H1 (cell line): ENCODE measurements at regions not wholly inside any gene's neighbourhood (a gene's known extent, or its start where the extent isn't known, plus 50 kb on each side); places are given as distances from the start of the nearest gene placed in this dataset.

Experiments
- CTCF ChIA-PET: fragments of 300-600 bp; sonication (Branson Sonifier 250); formaldehyde crosslinking; loops from one replicate; lab custom pipeline; 2021; ENCODE audit not compliant: partially characterized antibody; lab: Charles Lee
- POLR2A ChIA-PET: fragments of 300-600 bp; sonication (Branson Sonifier 250); formaldehyde crosslinking; loops from one replicate; lab custom pipeline; 2021; ENCODE audit warnings: inconsistent platforms; ENCODE audit not compliant: partially characterized antibody; lab: Charles Lee
- DNase-seq, 2 experiments: peaks; one replicate each; pipeline versions ENCODE4 v3.0.0 to v3.0.0-alpha.2; 2010 to 2022; ENCODE audit warnings: low spot score in 2 of 2, low read depth in 1 of 2, mixed read lengths in 1 of 2
- FAIRE-seq: peaks from 2 replicates; lab custom pipeline; 2011; peaks lifted over from hg19 to GRCh38; lab: Jason Lieb, UNC
- H2AFZ ChIP-seq: 2 replicates; pipeline ENCODE4 v1.8.1; 2012; ENCODE audit warnings: low read length, inconsistent platforms
- H2AK5ac ChIP-seq: 2 replicates; pipeline ENCODE4 v1.6.1; 2013; ENCODE audit warnings: low read depth, low read length
- H2BK120ac ChIP-seq: replicated peaks from 2 replicates; pipeline ENCODE3; 2013; ENCODE audit warnings: low read depth, low read length, inconsistent platforms
- H2BK12ac ChIP-seq: 2 replicates; pipeline ENCODE4 v1.6.1; 2013; ENCODE audit warnings: low read depth, low read length
- H2BK15ac ChIP-seq: 2 replicates; pipeline ENCODE4 v1.6.1; 2013; ENCODE audit warnings: low read length
- H2BK20ac ChIP-seq: 2 replicates; pipeline ENCODE4 v1.6.1; 2013; ENCODE audit warnings: low read length
- H2BK5ac ChIP-seq: 2 replicates; pipeline ENCODE4 v1.6.1; 2013; ENCODE audit warnings: low read depth, low read length
- H3K14ac ChIP-seq: 2 replicates; pipeline ENCODE4 v1.6.1; 2013; ENCODE audit warnings: inconsistent platforms; ENCODE audit not compliant: insufficient read length
- H3K18ac ChIP-seq: 2 replicates; pipeline ENCODE4 v1.6.1; 2013; ENCODE audit warnings: low read length; ENCODE audit errors: extremely low read depth
- H3K23ac ChIP-seq: 2 replicates; pipeline ENCODE4 v1.6.1; 2013; ENCODE audit warnings: inconsistent platforms; ENCODE audit not compliant: insufficient read length
- H3K23me2 ChIP-seq: 2 replicates; pipeline ENCODE4 v1.6.1; 2013; ENCODE audit warnings: low read depth, low read length
- H3K27ac ChIP-seq: 2 replicates; pipeline ENCODE4 v1.6.1; 2011; ENCODE audit warnings: low read depth, low read length, inconsistent platforms
- H3K27me3 ChIP-seq, 4 experiments: replicated peaks in 1 of 4; 1 replicate in 1 of 4; 2 replicates in 3 of 4; pipeline versions ENCODE4 v1.6.1 to v1.8.1; 2011 to 2013; ENCODE audit warnings: low read length in 3 of 4, mild to moderate bottlenecking in 3 of 4, inconsistent platforms in 2 of 4, mixed read lengths in 2 of 4, moderate library complexity in 1 of 4; ENCODE audit not compliant: control insufficient read depth in 3 of 4, insufficient read depth in 3 of 4; ENCODE audit errors: extremely low read depth in 1 of 4
- H3K36me3 ChIP-seq, 4 experiments: 2 replicates each; pipeline versions ENCODE4 v1.6.1 to v1.8.1; 2011 to 2013; ENCODE audit warnings: mild to moderate bottlenecking in 4 of 4, low read length in 3 of 4, moderate library complexity in 2 of 4, control low read depth in 1 of 4, inconsistent platforms in 1 of 4; ENCODE audit not compliant: insufficient read depth in 4 of 4, control insufficient read depth in 2 of 4
- H3K4ac ChIP-seq: replicated peaks from 2 replicates; pipeline ENCODE3; 2013; ENCODE audit warnings: low read length, low read depth, mixed read lengths, inconsistent platforms; ENCODE audit not compliant: insufficient read length
- H3K4me1 ChIP-seq, 4 experiments: replicated peaks in 1 of 4; 1 replicate in 1 of 4; 2 replicates in 3 of 4; pipeline versions ENCODE4 v1.6.1 to v1.8.1; 2011 to 2013; ENCODE audit warnings: low read length in 3 of 4, inconsistent platforms in 2 of 4, mixed read lengths in 1 of 4; ENCODE audit not compliant: insufficient read depth in 4 of 4, control insufficient read depth in 3 of 4
- H3K4me2 ChIP-seq, 2 experiments: 2 replicates each; pipeline versions ENCODE4 v1.6.1 to v1.8.1; 2011 to 2013; ENCODE audit warnings: low read depth in 2 of 2, low read length in 2 of 2, control low read depth in 1 of 2, inconsistent platforms in 1 of 2, mild to moderate bottlenecking in 1 of 2; ENCODE audit not compliant: insufficient read depth in 1 of 2
- H3K4me3 ChIP-seq, 4 experiments: fragments of 200-600, 300-600 bp in 1 of 4; sonication (generic), shearing (Covaris generic), sonication (Bioruptor Twin) in 1 of 4; 2 replicates each; pipeline versions ENCODE4 v1.5.1 to v1.8.1; 2011 to 2016; ENCODE audit warnings: low read length in 4 of 4, low read depth in 3 of 4, control low read depth in 2 of 4, inconsistent platforms in 2 of 4, mild to moderate bottlenecking in 2 of 4, mixed read lengths in 1 of 4, moderate library complexity in 1 of 4; ENCODE audit not compliant: insufficient read depth in 2 of 4; ENCODE audit errors: extremely low read depth in 1 of 4
- H3K56ac ChIP-seq: replicated peaks from 2 replicates; pipeline ENCODE3; 2013; ENCODE audit warnings: low read depth, mild to moderate bottlenecking, mixed read lengths, low read length, inconsistent platforms; ENCODE audit not compliant: insufficient read length
- H3K79me1 ChIP-seq: 2 replicates; pipeline ENCODE4 v1.6.1; 2013; ENCODE audit warnings: low read depth, low read length, control low read depth
- H3K79me2 ChIP-seq, 2 experiments: 2 replicates each; pipeline versions ENCODE4 v1.6.1 to v1.8.1; 2012 to 2013; ENCODE audit warnings: low read length in 2 of 2, mild to moderate bottlenecking in 2 of 2, inconsistent platforms in 1 of 2; ENCODE audit not compliant: insufficient read depth in 2 of 2, control insufficient read depth in 1 of 2
- H3K9ac ChIP-seq, 4 experiments: replicated peaks in 1 of 4; 1 replicate in 1 of 4; 2 replicates in 3 of 4; pipeline versions ENCODE4 v1.6.1 to v1.8.1; 2011 to 2013; ENCODE audit warnings: low read depth in 3 of 4, low read length in 3 of 4, control low read depth in 2 of 4, mild to moderate bottlenecking in 2 of 4, moderate library complexity in 2 of 4, inconsistent platforms in 1 of 4; ENCODE audit errors: extremely low read depth in 1 of 4
- H3K9me3 ChIP-seq, 2 experiments: 2 replicates each; pipeline versions ENCODE4 v1.6.1 to v1.8.1; 2012 to 2013; ENCODE audit warnings: mild to moderate bottlenecking in 2 of 2, moderate library complexity in 2 of 2, control low read depth in 1 of 2, inconsistent platforms in 1 of 2, low read depth in 1 of 2, low read length in 1 of 2, mixed read lengths in 1 of 2; ENCODE audit not compliant: insufficient read depth in 2 of 2
- H4K20me1 ChIP-seq, 2 experiments: replicated peaks in 1 of 2; 2 replicates each; pipeline versions ENCODE3 to v1.8.1; 2011 to 2013; ENCODE audit warnings: inconsistent platforms in 2 of 2, low read length in 2 of 2, mild to moderate bottlenecking in 1 of 2; ENCODE audit not compliant: insufficient read depth in 2 of 2, control insufficient read depth in 1 of 2
- H4K5ac ChIP-seq: 2 replicates; pipeline ENCODE4 v1.6.1; 2013; ENCODE audit warnings: low read length, low read depth, mixed read lengths, inconsistent platforms; ENCODE audit not compliant: insufficient read length
- H4K8ac ChIP-seq: 2 replicates; pipeline ENCODE4 v1.8.0; 2013; ENCODE audit warnings: mild to moderate bottlenecking, moderate library complexity, low read length, inconsistent platforms; ENCODE audit not compliant: insufficient read depth; ENCODE audit errors: extremely low read depth
- H4K91ac ChIP-seq: replicated peaks from 2 replicates; pipeline ENCODE3; 2013; ENCODE audit warnings: low read length, mixed read lengths, inconsistent platforms; ENCODE audit not compliant: insufficient read length
- BRCA1 ChIP-seq: IDR thresholded peaks from 2 replicates; pipeline ENCODE4 v1.6.1; 2012; ENCODE audit warnings: low read depth, low read length, improper control_type of control experiment
- CBX5 ChIP-seq: fragments of 300-800, 300-1000 bp; sonication (generic); IDR thresholded peaks from 2 replicates; pipeline ENCODE4 v1.7.1; 2016; ENCODE audit warnings: antibody characterized with exemption, low read length, low read depth
- EP300 ChIP-seq, 2 experiments: IDR thresholded peaks; 1 replicate in 1 of 2; 2 replicates in 1 of 2; pipeline ENCODE4 v1.6.1; 2011 to 2012; ENCODE audit warnings: low read depth in 2 of 2, low read length in 2 of 2, mild to moderate bottlenecking in 2 of 2, borderline replicate concordance in 1 of 2, inconsistent platforms in 1 of 2, moderate library complexity in 1 of 2
- JUN ChIP-seq: IDR thresholded peaks from 2 replicates; pipeline ENCODE4 v1.6.1; 2011; ENCODE audit warnings: low read depth, mild to moderate bottlenecking, improper control_type of control experiment, low read length
- KDM1A ChIP-seq: fragments of 200-600, 300-600 bp; sonication (generic); IDR thresholded peaks from 2 replicates; pipeline ENCODE4 v1.7.1; 2016; ENCODE audit warnings: mild to moderate bottlenecking, low read length, borderline replicate concordance
- MAFK ChIP-seq: IDR thresholded peaks from 2 replicates; pipeline ENCODE4 v1.6.1; 2012; ENCODE audit warnings: low read depth, mild to moderate bottlenecking, improper control_type of control experiment, low read length
- RFX5 ChIP-seq: IDR thresholded peaks from 2 replicates; pipeline ENCODE4 v1.6.1; 2011; ENCODE audit warnings: low read depth, low read length, improper control_type of control experiment, borderline replicate concordance
- SIN3A ChIP-seq, 2 experiments: IDR thresholded peaks in 1 of 2; conservative IDR thresholded peaks in 1 of 2; 2 replicates each; pipeline ENCODE4 v1.6.1; 2011 to 2012; ENCODE audit warnings: low read length in 2 of 2, improper control_type of control experiment in 1 of 2, low read depth in 1 of 2, mild to moderate bottlenecking in 1 of 2
- SP1 ChIP-seq: IDR thresholded peaks from 2 replicates; pipeline ENCODE4 v1.6.1; 2011; ENCODE audit warnings: low read depth, low read length
- SP2 ChIP-seq: IDR thresholded peaks from 2 replicates; pipeline ENCODE4 v1.6.1; 2012; ENCODE audit warnings: mild to moderate bottlenecking, low read length, inconsistent platforms
- TEAD4 ChIP-seq: IDR thresholded peaks from 2 replicates; pipeline ENCODE4 v1.6.1; 2012; ENCODE audit warnings: low read depth, low read length, inconsistent platforms, mixed read lengths
- WGBS, 2 experiments: shearing (Covaris generic) in 1 of 2; methylation state at CpG; one replicate each; pipeline versions ENCODE4 v1.1.6 to v1.1.7; 2013 to 2015; ENCODE audit warnings: low lambda C conversion rate in 2 of 2, mixed read lengths in 2 of 2, inconsistent platforms in 1 of 2, low coverage in 1 of 2, missing lambda C conversion rate in 1 of 2; ENCODE audit not compliant: insufficient replicate concordance in 2 of 2, insufficient coverage in 1 of 2, insufficient read length in 1 of 2; ENCODE audit errors: extremely low coverage in 1 of 2, missing lambda C conversion rate in 1 of 2; 5-methylcytosine and 5-hydroxymethylcytosine counted together

GRCh38 chr21:16264319-16264718 is 534.5 kb downstream of the USP25 start:
- Histone ChIP-seq H2BK20ac (no peak overlapping the region), H4K20me1 (no peaks in the 10 kb centered on the region), H3K9ac (no peak overlapping the region), H3K56ac (no peak overlapping the region), H4K8ac (no peak overlapping the region), H2AK5ac (no peak overlapping the region), H3K23me2 (no peaks in the 10 kb centered on the region), H4K91ac (no peak overlapping the region), H4K5ac (no peak overlapping the region), H3K4me2 (no peak overlapping the region), H2AFZ (no peak overlapping the region), H2BK12ac (no peak overlapping the region), H3K27ac (no peak overlapping the region), H3K14ac (no peak overlapping the region), H3K79me2 (no peaks in the 10 kb centered on the region), H2BK15ac (no peak overlapping the region), H3K4ac (no peak overlapping the region), H2BK5ac (no peak overlapping the region), H3K23ac (no peak overlapping the region), H3K36me3 (no peaks in the 10 kb centered on the region), H3K4me1 (no peaks in the 10 kb centered on the region), H3K9me3 (no peaks in the 10 kb centered on the region), H2BK120ac (no peak overlapping the region), H3K4me3 (no peak overlapping the region), H3K18ac (no peak overlapping the region), H3K27me3 (no peaks in the 10 kb centered on the region), H3K79me1 (no peaks in the 10 kb centered on the region)
- no peak for TF ChIP-seq JUN
- no peak for TF ChIP-seq SP1
- TF ChIP-seq MAFK = no peak
- no peak for TF ChIP-seq CBX5
- TF ChIP-seq SP2 = no peak
- TF ChIP-seq BRCA1 = no peak
- no peak for TF ChIP-seq SIN3A (conservative IDR thresholded peaks at IDR 0.05 in 1 of 2, IDR thresholded peaks at IDR 0.05 in 1 of 2; ENCODE audit: low read depth in 1 of 2, low read length in 2 of 2)
- TF ChIP-seq EP300 (IDR thresholded peaks at IDR 0.05; ENCODE audit: borderline replicate concordance in 1 of 2, low read depth in 2 of 2, low read length in 2 of 2) = no peak
- no peak for TF ChIP-seq TEAD4
- no peak for TF ChIP-seq KDM1A
- no peak for TF ChIP-seq RFX5
- FAIRE-seq (no peak), DNase-seq (no peak)
- ChIA-PET CTCF (no interaction called here), POLR2A (no interaction called here)
- 88% methylated on average over 4 of the region's 4 CpGs; no CpG with 5 or more reads in 1 of the 2 experiments for whole genome bisulfite sequencing, 2 experiments
